HG03064 (cell line): ENCODE measurements at regions not wholly inside any gene's neighbourhood (a gene's known extent, or its start where the extent isn't known, plus 50 kb on each side); places are given as distances from the start of the nearest gene placed in this dataset.
"Not testable (repeated sequence)": the region's sequence is repeated elsewhere in the genome, so short reads cannot be mapped to it uniquely, and the experiment has no call there.

ENCODE experiments used
- ATAC-seq: cut with Tn5 transposase; IDR thresholded peaks from one replicate; pipeline ENCODE4 v1.9.1; 2021; ENCODE audit warnings: low read depth; ENCODE audit not compliant: unreplicated experiment

- ATAC-seq: no peak
Measured at GRCh38 chr6:155832596-155832995, 377.0 kb upstream of the NOX3 start.

GRCh38 chr6:155830531-155830930 is 374.9 kb upstream of the NOX3 start:
- ATAC-seq: no peak

- no peak for ATAC-seq
Measured at GRCh38 chr6:155829646-155830045, 374.0 kb upstream of the NOX3 start.

GRCh38 chr6:155828989-155829388 is 373.4 kb upstream of the NOX3 start:
- no peak for ATAC-seq

GRCh38 chr6:155818698-155819097 is 363.1 kb upstream of the NOX3 start:
- ATAC-seq: no peak

GRCh38 chr6:155813548-155813947 is 357.9 kb upstream of the NOX3 start:
- no peak for ATAC-seq

- ATAC-seq: no peak
Measured at GRCh38 chr6:155807243-155807642, 351.6 kb upstream of the NOX3 start.

GRCh38 chr6:155801046-155801445 is 345.4 kb upstream of the NOX3 start:
- ATAC-seq: no peak

- not testable (repeated sequence) for ATAC-seq
Measured at GRCh38 chr6:155798876-155799275, 343.2 kb upstream of the NOX3 start.

GRCh38 chr6:155795173-155795796 is 339.6 kb upstream of the NOX3 start:
- ATAC-seq: no peak

- ATAC-seq: no peak
Measured at GRCh38 chr6:155791891-155792290, 336.3 kb upstream of the NOX3 start.

- ATAC-seq: no peak
Measured at GRCh38 chr6:155791186-155791585, 335.5 kb upstream of the NOX3 start.

GRCh38 chr6:155787168-155787567 is 331.5 kb upstream of the NOX3 start:
- ATAC-seq: no peak

GRCh38 chr6:155786528-155786927 is 330.9 kb upstream of the NOX3 start:
- no peak for ATAC-seq

GRCh38 chr6:155782739-155783459 is 327.3 kb upstream of the NOX3 start:
- no peak for ATAC-seq

- ATAC-seq: no peak
Measured at GRCh38 chr6:155782320-155782731, 326.7 kb upstream of the NOX3 start.

- no peak for ATAC-seq
Measured at GRCh38 chr6:155779456-155779855, 323.8 kb upstream of the NOX3 start.

GRCh38 chr6:155778336-155778735 is 322.7 kb upstream of the NOX3 start:
- no peak for ATAC-seq

- no peak for ATAC-seq
Measured at GRCh38 chr6:155771822-155772221, 316.2 kb upstream of the NOX3 start.

- ATAC-seq: no peak
Measured at GRCh38 chr6:155770856-155771255, 315.2 kb upstream of the NOX3 start.

GRCh38 chr6:155770313-155770712 is 314.7 kb upstream of the NOX3 start:
- no peak for ATAC-seq
